ENCODE measurements at regions not wholly inside any gene's neighbourhood (a gene's known extent, or its start where the extent isn't known, plus 50 kb on each side); places are given as distances from the start of the nearest gene placed in this dataset.
"Not testable (repeated sequence)": the region's sequence is repeated elsewhere in the genome, so short reads cannot be mapped to it uniquely, and the experiment has no call there.

DNA sequence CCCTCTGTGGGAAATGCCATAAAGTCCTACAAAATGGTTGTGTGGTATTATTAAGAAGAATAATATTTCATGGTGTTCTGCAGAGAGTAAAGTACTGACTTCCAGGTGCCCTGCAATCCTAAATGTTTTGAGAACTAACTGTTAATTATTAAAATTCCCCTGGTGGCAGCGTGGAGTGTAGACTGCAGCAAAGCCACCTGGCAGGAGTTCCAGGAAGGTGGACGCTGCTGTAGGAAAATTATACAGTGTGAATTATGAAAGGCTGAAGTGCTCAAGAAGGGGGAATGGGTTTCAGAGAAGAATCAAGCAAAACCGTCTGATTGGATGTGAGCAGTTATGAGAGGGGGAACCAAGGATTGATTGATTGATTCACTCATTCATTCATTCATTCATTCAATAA is 572.4 kb upstream of the PPP2R3A start:
- in situ Hi-C loops (cut with HindIII; ENCODE audit: low sequenced_read_pairs): no loop called here

DNA sequence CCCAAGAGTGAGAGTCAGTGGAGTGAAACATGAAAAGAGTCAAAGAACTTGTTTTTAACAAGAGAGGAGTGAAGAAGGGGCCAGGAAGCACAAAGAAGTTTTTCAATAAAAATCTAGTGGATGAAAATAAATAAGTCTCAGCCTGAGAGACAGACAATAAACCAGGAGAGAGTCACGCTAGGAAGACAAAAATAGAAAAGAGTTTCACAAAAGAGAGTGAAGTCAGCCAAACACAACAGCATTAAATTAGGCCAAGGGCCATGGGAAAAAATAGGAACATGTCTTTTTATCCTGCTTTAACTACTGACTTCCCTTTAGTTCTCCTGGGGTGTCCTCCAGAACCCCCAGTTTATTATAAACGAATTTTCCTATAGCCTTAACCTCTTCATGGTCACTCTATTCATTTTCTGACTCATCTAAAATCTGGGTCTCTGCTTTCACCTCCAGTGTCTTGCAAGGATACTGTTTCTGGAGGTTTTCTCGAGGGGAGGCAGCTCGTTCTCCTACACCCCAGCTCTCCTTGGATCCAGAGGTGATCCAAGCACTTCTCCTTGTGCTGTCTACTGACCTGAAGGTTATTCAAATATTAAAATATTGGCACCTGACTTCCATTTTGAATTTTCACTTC is 571.5 kb upstream of the PPP2R3A start:
- in situ Hi-C loops (cut with HindIII; ENCODE audit: low sequenced_read_pairs): no loop called here

DNA sequence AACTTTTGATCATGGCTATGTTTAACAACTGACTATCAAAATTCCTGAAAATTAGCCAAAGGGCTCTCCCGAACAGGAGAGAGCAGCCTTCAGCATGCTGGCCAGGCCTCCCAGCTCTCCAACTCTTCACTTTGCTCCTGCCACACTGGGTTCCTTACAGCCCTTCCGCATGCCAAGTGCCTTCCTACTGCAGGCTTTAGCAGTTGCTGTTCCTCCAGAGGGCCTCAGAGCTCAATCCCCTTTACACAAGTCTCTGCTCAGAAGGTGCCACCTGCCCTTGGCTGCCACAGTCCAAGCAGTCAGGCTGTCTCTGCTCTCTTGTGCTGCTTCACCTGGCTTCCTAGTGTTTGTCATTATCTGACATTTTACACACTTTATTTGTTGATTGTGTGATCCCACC is 553.1 kb upstream of the PPP2R3A start:
- in situ Hi-C loops (cut with HindIII; ENCODE audit: low sequenced_read_pairs): no loop called here

DNA sequence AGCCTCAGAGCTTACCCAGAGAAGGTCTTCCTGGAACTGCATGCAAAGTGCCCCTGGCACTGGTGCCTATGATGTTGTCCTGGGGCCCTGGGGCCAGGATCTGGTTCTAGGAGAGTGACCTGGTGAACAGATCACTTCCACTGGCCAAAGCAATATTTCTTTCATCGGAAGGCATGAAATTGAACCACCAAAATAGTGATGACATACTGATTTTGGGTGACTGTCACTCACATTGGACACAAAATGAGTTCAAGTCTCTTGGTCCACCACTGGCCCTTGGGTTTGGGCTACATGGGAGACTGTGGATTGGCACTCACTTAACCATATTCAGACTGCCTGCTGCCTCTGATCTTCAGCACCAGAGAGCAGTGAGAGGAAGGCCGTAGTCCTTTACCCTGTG is 549.3 kb upstream of the PPP2R3A start:
- in situ Hi-C loops (cut with HindIII; ENCODE audit: low sequenced_read_pairs): no loop called here

DNA sequence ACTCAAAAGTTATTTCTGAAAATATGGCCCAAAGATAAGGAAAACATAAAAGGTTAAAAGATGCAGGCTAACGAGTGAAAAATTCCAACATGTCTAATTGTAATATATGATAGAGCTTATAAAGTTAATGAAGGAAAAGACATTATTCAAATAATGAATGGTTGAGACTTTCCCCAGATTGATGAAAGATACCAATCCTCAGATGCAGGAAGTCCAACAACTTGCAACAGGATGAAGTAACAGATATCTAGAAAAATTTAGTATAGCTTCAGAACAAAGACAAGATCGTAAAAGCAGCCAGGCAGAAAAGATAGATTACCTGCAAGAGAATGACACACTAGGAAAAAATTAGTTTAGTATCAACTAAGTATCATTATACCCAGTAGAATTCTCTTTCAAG is 546.4 kb upstream of the PPP2R3A start:
- in situ Hi-C loops (cut with HindIII; ENCODE audit: low sequenced_read_pairs): no loop called here

DNA sequence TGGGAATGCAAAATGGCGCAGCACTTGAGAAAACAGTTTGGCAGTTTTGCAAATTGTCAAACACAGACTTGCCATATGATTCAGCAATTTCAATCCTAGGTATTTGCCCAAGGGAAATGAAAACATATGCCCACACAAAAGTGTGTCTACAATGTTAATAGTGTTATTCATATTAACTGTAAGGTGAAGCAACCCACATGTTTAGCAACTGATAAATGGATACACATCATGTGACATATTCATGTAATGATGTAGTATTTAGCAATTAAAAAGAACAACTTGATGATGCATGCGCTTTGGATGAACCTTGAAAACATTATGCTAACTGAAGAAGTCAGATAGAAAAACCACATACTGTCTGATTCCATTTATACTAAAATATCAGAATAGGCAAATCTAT is 539.0 kb upstream of the PPP2R3A start:
- in situ Hi-C loops (cut with HindIII; ENCODE audit: low sequenced_read_pairs): no loop called here

DNA sequence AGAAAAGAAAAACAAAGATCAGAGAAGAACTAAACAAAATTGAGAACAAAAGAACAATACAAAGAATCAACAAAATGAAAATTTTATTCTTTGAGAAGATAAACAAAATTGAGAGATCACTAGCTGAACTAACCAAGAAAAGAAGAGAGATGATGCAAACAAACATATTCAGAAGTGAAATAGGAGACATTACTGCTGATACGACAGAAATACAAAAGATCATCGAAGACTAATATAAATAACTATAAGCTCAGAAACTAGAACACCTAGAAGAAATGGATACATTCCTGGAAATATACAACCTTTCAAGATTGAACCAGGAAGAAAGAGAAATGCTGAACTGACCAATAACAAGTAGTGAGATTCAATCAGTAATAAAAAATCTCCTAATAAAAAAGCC is 533.1 kb upstream of the PPP2R3A start:
- in situ Hi-C loops (cut with HindIII; ENCODE audit: low sequenced_read_pairs): no loop called here

DNA sequence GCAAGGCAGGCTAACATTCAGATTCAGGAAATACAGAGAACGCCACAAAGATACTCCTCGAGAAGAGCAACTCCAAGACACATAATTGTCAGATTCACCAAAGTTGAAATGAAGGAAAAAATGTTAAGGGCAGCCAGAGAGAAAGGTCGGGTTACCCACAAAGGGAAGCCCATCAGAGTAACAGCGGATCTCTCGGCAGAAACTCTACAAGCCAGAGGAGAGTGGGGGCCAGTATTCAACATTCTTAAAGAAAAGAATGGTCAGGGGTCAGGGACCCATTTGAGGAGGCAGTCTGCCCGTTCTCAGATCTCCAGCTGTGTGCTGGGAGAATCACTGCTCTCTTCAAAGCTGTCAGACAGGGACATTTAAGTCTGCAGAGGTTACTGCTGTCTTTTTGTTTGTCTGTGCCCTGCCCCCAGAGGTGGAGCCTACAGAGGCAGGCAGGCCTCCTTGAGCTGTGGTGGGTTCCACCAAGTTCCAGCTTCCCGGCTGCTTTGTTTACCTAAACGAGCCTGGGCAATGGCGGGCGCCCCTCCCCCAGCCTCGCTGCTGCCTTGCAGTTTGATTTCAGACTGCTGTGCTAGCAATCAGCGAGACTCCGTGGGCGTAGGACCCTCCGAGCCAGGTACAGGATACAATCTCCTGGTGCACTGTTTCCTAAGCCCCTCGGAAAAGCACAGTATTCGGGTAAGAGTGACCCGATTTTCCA is 526.5 kb upstream of the PPP2R3A start:
- in situ Hi-C loops (cut with HindIII; ENCODE audit: low sequenced_read_pairs): not testable (repeated sequence)

DNA sequence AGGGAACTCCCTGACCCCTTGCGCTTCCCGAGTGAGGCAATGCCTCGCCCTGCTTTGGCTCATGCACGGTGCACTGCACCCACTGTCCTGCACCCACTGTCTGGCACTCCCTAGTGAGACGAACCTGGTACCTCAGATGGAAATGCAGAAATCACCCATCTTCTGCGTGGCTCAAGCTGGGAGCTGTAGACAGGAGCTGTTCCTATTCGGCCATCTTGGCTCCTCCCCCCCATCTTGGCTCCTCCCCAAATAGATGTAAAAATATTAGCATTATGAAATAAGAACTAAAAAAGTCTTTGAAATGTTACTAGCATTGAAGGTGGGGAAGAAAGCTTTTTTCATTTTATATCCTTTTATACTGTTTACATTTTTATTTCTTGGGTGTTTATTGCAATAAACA is 525.9 kb upstream of the PPP2R3A start:
- in situ Hi-C loops (cut with HindIII; ENCODE audit: low sequenced_read_pairs): not testable (repeated sequence)

DNA sequence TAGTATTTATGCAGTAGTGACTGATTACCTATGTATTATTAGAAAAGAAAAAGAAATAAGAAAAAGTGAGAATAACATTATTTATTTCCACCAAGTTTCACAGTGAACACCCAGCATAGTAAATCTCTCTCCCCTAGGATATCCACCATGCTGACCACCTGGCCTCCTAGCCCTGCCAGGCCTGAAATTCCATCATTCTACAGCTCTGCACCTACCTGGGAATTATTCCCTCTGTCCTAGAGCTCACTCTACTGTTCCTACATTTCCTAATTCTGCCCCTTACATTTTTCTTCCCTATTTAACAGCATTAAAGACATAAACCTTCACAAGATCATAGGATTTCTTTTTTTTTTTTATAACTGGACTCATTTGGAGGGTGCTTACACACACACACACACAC is 525.3 kb upstream of the PPP2R3A start:
- in situ Hi-C loops (cut with HindIII; ENCODE audit: low sequenced_read_pairs): no loop called here

DNA sequence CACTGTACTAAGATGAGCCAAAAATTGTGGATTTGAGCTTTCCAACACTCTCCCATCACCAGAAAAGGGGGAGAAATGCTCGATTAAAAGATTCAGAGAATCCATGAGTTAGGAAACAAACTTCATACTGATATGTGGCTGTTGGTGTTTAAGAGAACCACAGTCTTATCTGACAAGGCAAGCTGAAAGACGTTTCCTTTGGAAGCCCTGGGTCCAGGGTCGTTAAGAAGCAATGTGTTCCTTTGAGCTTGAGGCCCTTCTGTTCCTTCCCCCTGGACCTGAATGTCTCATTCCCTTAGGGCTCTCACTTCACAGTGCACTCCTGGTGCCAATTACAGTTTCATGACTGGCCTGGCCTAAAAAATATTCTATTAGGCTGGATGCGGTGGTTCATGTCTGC is 524.8 kb upstream of the PPP2R3A start:
- in situ Hi-C loops (cut with HindIII; ENCODE audit: low sequenced_read_pairs): no loop called here

DNA sequence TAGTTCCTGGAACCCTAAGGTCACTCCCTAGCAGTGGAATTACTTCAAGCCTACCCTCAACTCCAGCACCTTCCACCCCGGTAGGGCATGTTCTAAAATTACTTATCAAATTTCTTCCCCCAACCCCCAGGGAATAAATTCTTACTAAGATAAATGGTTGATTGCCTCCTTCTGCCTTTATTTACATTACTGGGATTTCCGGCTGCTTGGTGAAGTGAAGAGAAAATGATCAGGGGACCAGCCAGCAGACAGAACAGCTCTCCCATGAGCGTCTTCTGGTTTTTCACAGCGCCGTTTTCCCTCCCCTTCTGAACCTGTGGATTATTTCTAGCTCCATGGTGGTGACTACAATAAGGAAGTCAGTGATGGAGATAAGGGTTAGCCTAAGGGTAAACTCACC is 521.5 kb upstream of the PPP2R3A start:
- in situ Hi-C loops (cut with HindIII; ENCODE audit: low sequenced_read_pairs): no loop called here

DNA sequence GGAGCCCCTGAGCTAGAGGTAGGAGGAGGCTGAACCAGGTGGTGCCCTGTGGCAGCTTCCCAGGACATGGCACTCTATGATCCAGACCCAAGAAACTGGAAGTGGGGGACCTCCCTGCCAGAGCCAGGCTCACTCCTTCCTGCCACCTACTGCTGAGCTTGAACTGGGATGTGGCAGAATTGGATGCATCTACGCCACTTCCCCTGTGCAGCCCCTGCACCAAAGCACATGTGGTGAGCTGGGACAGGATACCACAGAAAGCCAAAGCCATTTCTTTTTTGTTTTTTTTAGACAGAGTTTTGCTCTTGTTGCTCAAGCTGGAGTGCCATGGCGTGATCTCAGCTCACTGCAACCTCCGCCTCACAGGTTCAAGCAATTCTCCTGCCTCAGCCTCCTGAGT is 518.0 kb upstream of the PPP2R3A start:
- in situ Hi-C loops (cut with HindIII; ENCODE audit: low sequenced_read_pairs): no loop called here

DNA sequence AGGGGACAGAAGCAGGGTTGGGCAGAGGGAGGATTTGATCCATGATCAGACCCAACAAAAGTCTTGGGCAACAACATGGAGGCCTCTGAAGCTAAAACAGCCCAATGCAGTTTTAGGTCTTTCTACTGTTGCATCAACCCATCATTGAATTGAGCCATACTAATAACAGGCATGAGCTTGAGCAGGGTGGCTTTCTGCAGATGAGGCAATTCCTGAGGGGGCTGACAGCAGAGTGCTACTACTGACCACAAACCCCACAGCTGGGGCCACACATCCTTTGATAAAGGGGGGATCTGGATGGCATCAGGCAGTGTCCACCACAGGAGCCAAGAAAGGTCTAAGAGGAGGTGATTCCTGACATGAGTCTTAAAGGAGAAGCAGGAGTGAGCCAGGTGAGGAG is 517.0 kb upstream of the PPP2R3A start:
- in situ Hi-C loops (cut with HindIII; ENCODE audit: low sequenced_read_pairs): no loop called here

DNA sequence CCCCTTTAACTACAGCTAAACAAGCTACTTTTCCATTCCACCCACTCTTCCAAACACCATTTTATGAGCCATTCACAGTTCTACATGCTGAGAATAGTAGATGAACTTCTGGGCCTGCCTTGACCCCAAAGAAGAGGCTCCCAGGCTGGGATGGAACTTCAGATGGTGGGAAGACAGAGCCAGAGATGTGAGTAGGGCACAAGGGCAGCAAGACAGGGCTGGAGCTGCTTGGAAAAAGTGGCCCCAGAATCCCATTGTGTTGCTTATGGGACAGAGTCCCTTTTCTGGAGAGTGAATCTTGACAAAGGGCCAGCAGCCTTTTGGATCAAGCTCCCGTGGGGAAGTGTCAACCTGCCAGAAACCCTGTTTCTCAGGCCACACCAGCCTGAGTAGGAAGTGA is 516.5 kb upstream of the PPP2R3A start:
- in situ Hi-C loops (cut with HindIII; ENCODE audit: low sequenced_read_pairs): no loop called here

DNA sequence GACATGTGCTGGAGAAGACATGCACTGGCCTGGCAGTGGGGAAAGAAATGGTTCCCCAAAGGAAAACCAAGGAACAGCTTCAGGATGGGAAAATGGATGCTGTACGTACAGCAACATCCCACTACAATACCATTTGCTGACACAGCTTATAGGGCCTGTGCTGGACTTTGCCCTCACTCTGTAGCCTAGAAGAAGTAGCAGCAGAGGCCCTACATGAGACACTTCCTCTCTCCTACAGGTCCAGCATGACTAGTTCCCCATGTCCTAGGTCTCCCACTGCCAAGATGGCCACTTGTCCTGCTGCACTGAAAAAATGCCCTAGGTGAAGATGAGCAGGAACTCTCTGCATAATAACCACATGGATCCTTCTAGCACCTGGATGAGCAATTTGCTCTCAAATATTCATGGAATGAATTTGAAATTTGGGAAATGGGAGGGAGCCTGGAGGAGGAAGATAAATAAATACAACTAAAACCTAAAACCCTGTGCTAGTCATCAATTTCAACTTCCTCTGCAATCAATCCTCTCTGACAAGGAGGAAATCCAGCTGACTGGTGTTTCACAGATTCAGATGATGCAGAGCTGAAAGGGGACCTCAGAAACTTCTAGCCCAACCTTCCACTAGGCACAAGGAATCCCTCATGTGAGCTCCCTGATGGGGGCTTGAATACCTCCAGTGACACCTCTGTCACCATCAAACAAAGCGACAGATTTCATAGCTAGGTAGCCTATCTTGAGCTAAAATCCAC is 514.3 kb upstream of the PPP2R3A start:
- in situ Hi-C loops (cut with HindIII; ENCODE audit: low sequenced_read_pairs): no loop called here

DNA sequence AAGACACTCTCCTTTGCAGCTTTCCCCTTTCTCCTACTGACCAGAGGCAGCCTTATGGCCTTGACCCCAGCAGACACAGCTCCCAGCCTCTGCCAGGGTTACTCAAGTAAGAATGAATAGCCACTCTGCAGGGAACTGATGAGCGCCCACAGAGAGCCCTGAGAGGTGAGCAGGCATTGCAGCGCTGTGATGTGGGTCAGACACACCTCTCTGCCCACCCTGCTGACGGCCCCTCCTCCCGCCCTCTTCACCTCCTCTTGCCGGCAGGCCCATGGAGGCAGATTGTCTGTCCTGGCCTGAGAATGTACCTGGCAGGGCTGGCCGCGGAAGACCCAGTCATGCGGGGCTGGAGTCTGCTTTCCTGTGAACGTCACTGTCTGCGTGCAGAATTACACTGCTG is 512.6 kb upstream of the PPP2R3A start:
- in situ Hi-C loops (cut with HindIII; ENCODE audit: low sequenced_read_pairs): no loop called here

DNA sequence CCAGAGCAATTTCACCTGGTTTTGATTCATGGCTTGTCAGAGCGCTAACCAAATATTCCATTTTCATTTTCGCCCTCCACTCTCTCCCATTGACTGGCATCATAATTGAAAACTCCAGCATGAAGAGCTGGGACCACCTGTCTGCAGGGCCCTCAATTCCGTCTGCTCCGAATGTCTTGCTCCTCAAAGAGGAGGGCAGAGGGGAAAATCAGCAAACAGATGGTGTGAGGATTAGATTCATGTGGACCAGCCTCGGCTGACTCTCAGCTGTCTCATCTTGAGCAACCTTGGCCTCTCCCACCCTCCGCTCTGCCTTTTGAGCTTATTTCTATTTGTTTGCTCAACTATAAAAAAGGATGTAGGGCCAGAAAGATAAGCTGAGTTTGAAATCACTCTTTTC is 512.2 kb upstream of the PPP2R3A start:
- in situ Hi-C loops (cut with HindIII; ENCODE audit: low sequenced_read_pairs): no loop called here

DNA sequence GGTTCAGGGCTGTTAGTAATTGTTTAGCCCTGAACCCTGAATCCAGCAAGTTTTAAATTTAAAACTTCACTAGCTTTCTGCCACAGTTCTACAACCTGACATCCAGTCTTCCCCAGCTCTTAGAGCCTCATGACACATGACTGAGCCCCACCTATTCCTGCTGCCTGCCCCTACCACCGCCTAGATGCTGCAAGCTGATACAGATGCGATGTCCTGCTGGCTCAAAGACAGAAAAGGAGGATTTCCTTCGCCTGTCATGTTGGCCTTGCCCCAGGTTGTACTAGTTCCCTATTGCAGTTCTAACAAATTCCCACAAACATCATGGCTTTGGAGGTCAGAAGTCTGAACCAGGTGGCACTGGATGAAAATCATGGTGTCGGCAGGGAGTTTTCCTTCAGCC is 510.6 kb upstream of the PPP2R3A start:
- in situ Hi-C loops (cut with HindIII; ENCODE audit: low sequenced_read_pairs): no loop called here

DNA sequence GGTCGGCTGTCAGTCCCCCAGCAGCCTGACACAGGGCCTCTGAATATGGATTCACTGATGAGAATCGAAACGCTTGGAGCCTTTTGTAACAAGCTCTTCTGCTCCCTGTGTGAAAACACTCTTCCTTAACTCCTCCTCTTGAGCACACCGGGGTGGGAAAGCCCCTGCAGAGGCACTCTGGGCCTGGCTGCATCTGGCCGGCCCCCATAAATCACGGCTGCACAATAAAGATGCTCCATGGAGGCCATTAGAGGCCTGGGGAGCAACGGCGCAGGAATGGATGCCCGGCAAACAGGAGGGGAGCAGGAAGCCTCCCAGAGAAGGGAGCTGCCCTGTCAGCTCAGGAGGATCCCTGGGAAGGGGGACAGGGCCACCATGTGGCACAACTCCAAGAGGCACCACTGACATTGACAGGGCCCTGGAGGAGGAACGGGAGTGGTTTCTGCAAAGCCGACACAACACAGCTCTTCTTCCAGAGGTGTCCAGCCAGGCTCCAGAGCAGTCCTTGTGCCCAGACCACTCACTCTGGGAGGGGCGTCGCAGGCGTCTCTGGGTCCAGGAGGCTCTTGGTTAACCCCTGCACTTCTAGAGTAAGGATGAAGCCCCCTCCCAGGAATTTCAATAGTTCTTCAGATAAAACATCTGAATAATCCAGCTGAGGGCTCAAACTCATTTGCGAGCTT is 509.3 kb upstream of the PPP2R3A start:
- in situ Hi-C loops (cut with HindIII; ENCODE audit: low sequenced_read_pairs): no loop called here

DNA sequence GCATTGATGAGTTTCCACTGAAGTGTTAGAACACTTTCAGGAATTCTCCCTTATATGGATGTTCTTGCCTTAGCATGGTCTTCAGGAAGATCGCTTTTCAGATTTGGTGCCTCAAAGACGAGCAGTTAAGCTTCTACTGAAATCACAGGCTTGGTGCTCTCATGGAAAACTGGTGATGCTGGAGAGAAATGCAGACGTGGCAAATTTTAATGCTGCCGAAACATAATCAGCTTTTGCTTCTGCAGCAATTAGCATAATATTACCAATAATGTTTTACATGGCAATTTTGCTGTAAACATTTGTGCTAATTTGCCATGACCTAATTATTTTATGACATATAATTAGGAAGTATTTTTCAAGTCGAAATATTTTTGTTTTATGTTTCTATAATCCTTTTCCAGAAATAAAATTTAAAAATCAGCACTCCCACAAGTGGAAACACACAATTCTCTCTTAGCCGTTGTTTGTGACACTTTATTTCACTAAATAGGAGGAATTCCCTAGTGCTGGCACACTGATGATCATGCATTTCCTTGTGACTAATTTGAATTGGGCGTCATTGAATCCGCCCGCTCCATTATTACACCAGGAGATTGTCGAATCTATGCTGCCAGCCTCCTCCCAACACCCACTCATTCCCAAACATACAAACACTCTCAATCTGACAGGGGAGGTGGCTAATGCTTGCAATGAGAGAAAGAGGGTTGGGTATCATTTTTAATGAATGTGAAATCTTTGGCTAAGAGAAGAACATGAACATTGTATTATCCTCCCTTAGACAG is 506.8 kb upstream of the PPP2R3A start:
- in situ Hi-C loops (cut with HindIII; ENCODE audit: low sequenced_read_pairs): no loop called here
